Fibroblast of lung (primary cell): ENCODE measurements at regions not wholly inside any gene's neighbourhood (a gene's known extent, or its start where the extent isn't known, plus 50 kb on each side); places are given as distances from the start of the nearest gene placed in this dataset.

Experiments used
- DNase-seq, 2 donors: peaks; one replicate each; pipeline versions ENCODE4 v3.0.0 to v3.0.0-alpha.2; 2010; ENCODE audit warnings: low read depth in 2 of 2
- H2AFZ ChIP-seq: 2 replicates; pipeline ENCODE4 v1.5.1; 2012; ENCODE audit warnings: low read length, control low read depth, inconsistent platforms
- H3K27ac ChIP-seq: 2 replicates; pipeline ENCODE4 v1.5.1; 2011; ENCODE audit warnings: low read length, control low read depth; ENCODE audit not compliant: insufficient read depth
- H3K27me3 ChIP-seq: 2 replicates; pipeline ENCODE4 v1.5.1; 2011; ENCODE audit warnings: mild to moderate bottlenecking, low read length; ENCODE audit not compliant: control insufficient read depth, insufficient read depth
- H3K36me3 ChIP-seq: 2 replicates; pipeline ENCODE4 v1.5.1; 2011; ENCODE audit warnings: low read length; ENCODE audit not compliant: control insufficient read depth, insufficient read depth
- H3K4me1 ChIP-seq: 2 replicates; pipeline ENCODE4 v1.5.1; 2011; ENCODE audit warnings: low read length; ENCODE audit not compliant: control insufficient read depth, insufficient read depth; ENCODE audit errors: extremely low read depth
- H3K4me2 ChIP-seq: 2 replicates; pipeline ENCODE4 v1.5.1; 2011; ENCODE audit warnings: low read length, control low read depth; ENCODE audit not compliant: insufficient read depth; ENCODE audit errors: extremely low read depth
- H3K4me3 ChIP-seq, 4 experiments: fragments of 200-600 bp in 1 of 4; sonication (generic) in 1 of 4; replicated peaks in 1 of 4; 2 replicates each; pipeline ENCODE4 v1.5.1; 2011 to 2016; ENCODE audit warnings: low read length in 4 of 4, low read depth in 3 of 4, mild to moderate bottlenecking in 3 of 4, control low read depth in 2 of 4, inconsistent platforms in 1 of 4, mixed read lengths in 1 of 4; ENCODE audit not compliant: insufficient read depth in 1 of 4; ENCODE audit errors: control extremely low read depth in 1 of 4
- H3K79me2 ChIP-seq: 2 replicates; pipeline ENCODE4 v1.5.1; 2012; ENCODE audit warnings: mild to moderate bottlenecking, low read length, inconsistent platforms; ENCODE audit not compliant: control insufficient read depth, insufficient read depth
- H3K9ac ChIP-seq: 2 replicates; pipeline ENCODE4 v1.5.1; 2011; ENCODE audit warnings: mild to moderate bottlenecking, low read length, control low read depth; ENCODE audit not compliant: insufficient read depth
- H3K9me3 ChIP-seq: 2 replicates; pipeline ENCODE4 v1.5.1; 2012; ENCODE audit warnings: low read depth, low read length; ENCODE audit not compliant: control insufficient read depth, insufficient read depth
- H4K20me1 ChIP-seq: 2 replicates; pipeline ENCODE4 v1.5.1; 2011; ENCODE audit warnings: low read length; ENCODE audit not compliant: control insufficient read depth, insufficient read depth; ENCODE audit errors: extremely low read depth
- CTCF ChIP-seq, 2 donors: IDR thresholded peaks in 1 of 2; conservative IDR thresholded peaks in 1 of 2; 1 replicate in 1 of 2; 2 replicates in 1 of 2; pipeline ENCODE4 v1.5.1; 2011 to 2012; ENCODE audit warnings: low read length in 2 of 2, control low read depth in 1 of 2, inconsistent platforms in 1 of 2, low read depth in 1 of 2, mild to moderate bottlenecking in 1 of 2
- EZH2 ChIP-seq: IDR thresholded peaks from 2 replicates; pipeline ENCODE4 v1.5.1; 2012; ENCODE audit warnings: low read length, control low read depth, mild to moderate bottlenecking; ENCODE audit errors: missing control alignments

DNA sequence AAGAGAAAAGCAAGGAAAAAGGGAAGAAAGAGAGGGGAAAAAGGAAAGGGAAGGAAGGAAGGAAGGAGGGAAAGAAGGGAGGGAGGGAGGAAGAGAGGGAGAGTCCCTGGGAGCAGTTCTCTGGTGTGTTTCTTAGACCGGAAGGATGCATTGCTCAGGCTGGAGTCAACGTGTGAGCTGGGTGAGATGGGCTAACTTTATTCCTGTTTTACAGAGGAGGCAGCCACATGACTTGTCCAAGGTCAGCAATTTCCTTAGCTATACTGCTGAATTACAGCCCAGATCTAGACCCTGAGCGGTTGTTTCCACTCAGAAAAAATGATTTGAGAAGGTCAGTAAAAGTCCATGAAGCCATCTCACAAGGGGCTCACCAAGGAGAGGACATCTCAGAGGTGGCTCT lies 86.6 kb upstream of the APCDD1 start:
- Histone ChIP-seq H3K4me2 (no peak overlapping the region), H3K79me2 (no peaks in the 10 kb centered on the region), H3K36me3 (no peaks in the 10 kb centered on the region), H3K9ac (no peak overlapping the region), H3K4me1 (no peaks in the 10 kb centered on the region), H3K9me3 (no peaks in the 10 kb centered on the region), H3K4me3 (no peak overlapping the region), H4K20me1 (no peaks in the 10 kb centered on the region), H2AFZ (no peak overlapping the region), H3K27ac (no peak overlapping the region), H3K27me3 (no peaks in the 10 kb centered on the region)
- no peak for DNase-seq
- TF ChIP-seq CTCF (conservative IDR thresholded peaks at IDR 0.05 in 1 of 2, IDR thresholded peaks at IDR 0.05 in 1 of 2; ENCODE audit: low read depth in 1 of 2, low read length in 2 of 2): no peak
- no peak for TF ChIP-seq EZH2

GRCh38 chr18:10368456-10369453 lies 85.7 kb upstream of the APCDD1 start:
- no peak overlapping the region for H3K27ac ChIP-seq
- H3K4me3 ChIP-seq: no peak overlapping the region
- no peaks in the 10 kb centered on the region for H3K9me3 ChIP-seq
- H3K4me2 ChIP-seq: no peak overlapping the region
- H4K20me1 ChIP-seq: no peaks in the 10 kb centered on the region
- no peak overlapping the region for H2AFZ ChIP-seq
- no peak for TF ChIP-seq CTCF (conservative IDR thresholded peaks at IDR 0.05 in 1 of 2, IDR thresholded peaks at IDR 0.05 in 1 of 2; ENCODE audit: low read depth in 1 of 2, low read length in 2 of 2)
- no peak for TF ChIP-seq EZH2
- no peaks in the 10 kb centered on the region for H3K27me3 ChIP-seq
- H3K4me1 ChIP-seq: no peaks in the 10 kb centered on the region
- no peak overlapping the region for H3K9ac ChIP-seq
- no peak for DNase-seq
- no peaks in the 10 kb centered on the region for H3K79me2 ChIP-seq
- H3K36me3 ChIP-seq: no peaks in the 10 kb centered on the region

- no peaks in the 10 kb centered on the region for H4K20me1 ChIP-seq
- H3K27ac ChIP-seq: no peak overlapping the region
- no peak overlapping the region for H3K4me3 ChIP-seq
- no peaks in the 10 kb centered on the region for H3K9me3 ChIP-seq
- H3K4me2 ChIP-seq: no peak overlapping the region
- H3K79me2 ChIP-seq: no peaks in the 10 kb centered on the region
- H3K4me1 ChIP-seq: no peaks in the 10 kb centered on the region
- no peak for TF ChIP-seq CTCF (conservative IDR thresholded peaks at IDR 0.05 in 1 of 2, IDR thresholded peaks at IDR 0.05 in 1 of 2; ENCODE audit: low read depth in 1 of 2, low read length in 2 of 2)
- TF ChIP-seq EZH2: no peak
- no peaks in the 10 kb centered on the region for H3K36me3 ChIP-seq
- DNase-seq: no peak
- H3K27me3 ChIP-seq: no peaks in the 10 kb centered on the region
- H3K9ac ChIP-seq: no peak overlapping the region
- no peak overlapping the region for H2AFZ ChIP-seq
Measured at GRCh38 chr18:10370716-10371115, 83.7 kb upstream of the APCDD1 start.
